ENCODE measurements at regions not wholly inside any gene's neighbourhood (a gene's known extent, or its start where the extent isn't known, plus 50 kb on each side); places are given as distances from the start of the nearest gene placed in this dataset.

DNA sequence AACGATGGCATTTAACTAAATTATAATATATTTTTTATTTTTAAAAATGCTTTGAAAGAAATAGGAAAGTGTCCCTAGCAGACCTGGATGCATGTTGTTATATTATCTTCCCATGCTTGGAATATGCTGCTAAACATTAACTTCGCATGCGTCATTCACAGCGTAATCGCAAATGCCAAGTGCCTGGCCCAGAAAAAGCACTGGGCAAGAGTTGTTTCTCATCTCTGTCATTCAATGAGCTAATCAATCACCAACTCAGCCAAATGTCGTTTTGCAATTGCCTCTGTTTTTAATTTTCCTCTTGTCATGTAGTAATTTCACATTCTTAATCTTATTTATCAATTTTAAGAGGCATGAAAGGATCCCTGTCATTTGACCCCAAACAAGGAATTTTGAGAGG lies 1421.9 kb downstream of the BRD1 start:
- DNase-seq (no peak), ATAC-seq (no peak)
- H3K9ac ChIP-seq (ENCODE audit: low read length), result no peak overlapping the region
- H3K4me2 ChIP-seq (ENCODE audit: low read length), result no peak overlapping the region
- no peaks in the 10 kb centered on the region for H3K9me3 ChIP-seq (ENCODE audit: low read length)
- no peak overlapping the region for H2AFZ ChIP-seq (ENCODE audit: low read length)
- CTCF ChIA-PET, result no interaction called here
- intact Hi-C loops (cut with micrococcal nuclease), result no loop called here
- no peaks in the 10 kb centered on the region for H3K79me2 ChIP-seq (ENCODE audit: low read length)
- no peaks in the 10 kb centered on the region for H4K20me1 ChIP-seq (ENCODE audit: low read length)
- BruUV-seq (replicated peaks), result no TSS peak
- H3K36me3 ChIP-seq (ENCODE audit: low read depth, low read length), result no peaks in the 10 kb centered on the region
- H3K9me2 ChIP-seq (replicated peaks; ENCODE audit: low read length), result no peaks in the 10 kb centered on the region
- H3F3A ChIP-seq (ENCODE audit: low read length, unreplicated experiment), result no peaks in the 10 kb centered on the region
- TF ChIP-seq, protein P1, sequence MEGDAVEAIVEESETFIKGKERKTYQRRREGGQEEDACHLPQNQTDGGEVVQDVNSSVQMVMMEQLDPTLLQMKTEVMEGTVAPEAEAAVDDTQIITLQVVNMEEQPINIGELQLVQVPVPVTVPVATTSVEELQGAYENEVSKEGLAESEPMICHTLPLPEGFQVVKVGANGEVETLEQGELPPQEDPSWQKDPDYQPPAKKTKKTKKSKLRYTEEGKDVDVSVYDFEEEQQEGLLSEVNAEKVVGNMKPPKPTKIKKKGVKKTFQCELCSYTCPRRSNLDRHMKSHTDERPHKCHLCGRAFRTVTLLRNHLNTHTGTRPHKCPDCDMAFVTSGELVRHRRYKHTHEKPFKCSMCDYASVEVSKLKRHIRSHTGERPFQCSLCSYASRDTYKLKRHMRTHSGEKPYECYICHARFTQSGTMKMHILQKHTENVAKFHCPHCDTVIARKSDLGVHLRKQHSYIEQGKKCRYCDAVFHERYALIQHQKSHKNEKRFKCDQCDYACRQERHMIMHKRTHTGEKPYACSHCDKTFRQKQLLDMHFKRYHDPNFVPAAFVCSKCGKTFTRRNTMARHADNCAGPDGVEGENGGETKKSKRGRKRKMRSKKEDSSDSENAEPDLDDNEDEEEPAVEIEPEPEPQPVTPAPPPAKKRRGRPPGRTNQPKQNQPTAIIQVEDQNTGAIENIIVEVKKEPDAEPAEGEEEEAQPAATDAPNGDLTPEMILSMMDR (conservative IDR thresholded peaks at IDR 0.05; ENCODE audit: low read depth, low read length), result no peak
- TF ChIP-seq EZH2 (IDR thresholded peaks at IDR 0.05; ENCODE audit: low read length, unreplicated experiment), result no peak
- no peak for TF ChIP-seq EZH2phosphoT487 (IDR thresholded peaks at IDR 0.05; ENCODE audit: borderline replicate concordance, low read length)
- H3K27me3 ChIP-seq (ENCODE audit: low read length), result no peaks in the 10 kb centered on the region
- no peaks in the 10 kb centered on the region for H3K4me1 ChIP-seq (ENCODE audit: insufficient read depth, low read length)
- H3K27ac ChIP-seq (ENCODE audit: low read length), result no peak overlapping the region
- POLR2A ChIA-PET (ENCODE audit: unreplicated experiment), result no interaction called here
- H3K4me3 ChIP-seq (ENCODE audit: low read length), result no peak overlapping the region

DNA sequence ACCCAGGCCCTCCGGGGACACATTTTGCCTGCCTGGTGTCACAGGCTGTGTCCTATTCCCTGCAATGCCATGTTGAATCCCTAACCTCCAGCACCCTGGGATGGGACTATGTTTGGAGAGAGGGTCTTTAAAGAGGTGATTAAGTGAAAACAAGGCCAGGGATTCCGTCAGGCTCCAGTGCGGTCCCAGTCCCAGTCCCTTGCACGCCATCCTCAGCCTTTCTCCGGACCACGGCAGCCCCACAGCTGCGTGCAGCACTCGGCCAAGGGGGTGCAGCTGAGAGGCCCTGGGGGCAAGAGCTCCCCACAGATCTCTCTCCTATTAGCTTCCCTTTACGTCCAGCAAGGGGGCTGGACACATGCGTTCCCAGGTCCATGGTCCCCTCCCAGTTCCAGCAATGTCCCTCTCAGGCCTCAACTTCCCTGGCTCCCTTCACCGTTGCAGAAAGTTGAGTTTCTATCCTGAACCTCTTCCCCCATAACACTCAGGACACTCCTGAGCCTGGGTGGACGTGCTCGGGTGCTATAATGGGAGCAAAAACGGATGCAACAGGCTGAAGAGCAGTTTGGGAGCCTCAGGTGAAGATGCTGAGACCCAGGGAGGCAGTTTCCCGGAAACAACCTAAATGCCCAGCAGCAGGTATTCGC lies 1422.7 kb downstream of the BRD1 start:
- H3K79me2 ChIP-seq (ENCODE audit: low read length), result no peaks in the 10 kb centered on the region
- TF ChIP-seq EZH2 (IDR thresholded peaks at IDR 0.05; ENCODE audit: low read length, unreplicated experiment) (no peak), EZH2phosphoT487 (IDR thresholded peaks at IDR 0.05; ENCODE audit: borderline replicate concordance, low read length) (no peak)
- TF ChIP-seq, protein P1 (conservative IDR thresholded peaks at IDR 0.05; ENCODE audit: low read depth, low read length), result no peak
- H3K9ac ChIP-seq (ENCODE audit: low read length), result no peak overlapping the region
- no peak overlapping the region for H2AFZ ChIP-seq (ENCODE audit: low read length)
- no TSS peak for BruUV-seq (replicated peaks)
- H3K27me3 ChIP-seq (ENCODE audit: low read length), result no peaks in the 10 kb centered on the region
- no peak overlapping the region for H3K4me3 ChIP-seq (ENCODE audit: low read length)
- CTCF ChIA-PET, result no interaction called here
- H3F3A ChIP-seq (ENCODE audit: low read length, unreplicated experiment), result no peaks in the 10 kb centered on the region
- H3K36me3 ChIP-seq (ENCODE audit: low read depth, low read length), result no peaks in the 10 kb centered on the region
- H4K20me1 ChIP-seq (ENCODE audit: low read length), result no peaks in the 10 kb centered on the region
- ATAC-seq (no peak), DNase-seq (no peak)
- no peaks in the 10 kb centered on the region for H3K9me3 ChIP-seq (ENCODE audit: low read length)
- H3K4me2 ChIP-seq (ENCODE audit: low read length), result no peak overlapping the region
- no peak overlapping the region for H3K27ac ChIP-seq (ENCODE audit: low read length)
- H3K9me2 ChIP-seq (replicated peaks; ENCODE audit: low read length), result no peaks in the 10 kb centered on the region
- POLR2A ChIA-PET (ENCODE audit: unreplicated experiment), result no interaction called here
- intact Hi-C loops (cut with micrococcal nuclease), result no loop called here
- H3K4me1 ChIP-seq (ENCODE audit: insufficient read depth, low read length), result no peaks in the 10 kb centered on the region

DNA sequence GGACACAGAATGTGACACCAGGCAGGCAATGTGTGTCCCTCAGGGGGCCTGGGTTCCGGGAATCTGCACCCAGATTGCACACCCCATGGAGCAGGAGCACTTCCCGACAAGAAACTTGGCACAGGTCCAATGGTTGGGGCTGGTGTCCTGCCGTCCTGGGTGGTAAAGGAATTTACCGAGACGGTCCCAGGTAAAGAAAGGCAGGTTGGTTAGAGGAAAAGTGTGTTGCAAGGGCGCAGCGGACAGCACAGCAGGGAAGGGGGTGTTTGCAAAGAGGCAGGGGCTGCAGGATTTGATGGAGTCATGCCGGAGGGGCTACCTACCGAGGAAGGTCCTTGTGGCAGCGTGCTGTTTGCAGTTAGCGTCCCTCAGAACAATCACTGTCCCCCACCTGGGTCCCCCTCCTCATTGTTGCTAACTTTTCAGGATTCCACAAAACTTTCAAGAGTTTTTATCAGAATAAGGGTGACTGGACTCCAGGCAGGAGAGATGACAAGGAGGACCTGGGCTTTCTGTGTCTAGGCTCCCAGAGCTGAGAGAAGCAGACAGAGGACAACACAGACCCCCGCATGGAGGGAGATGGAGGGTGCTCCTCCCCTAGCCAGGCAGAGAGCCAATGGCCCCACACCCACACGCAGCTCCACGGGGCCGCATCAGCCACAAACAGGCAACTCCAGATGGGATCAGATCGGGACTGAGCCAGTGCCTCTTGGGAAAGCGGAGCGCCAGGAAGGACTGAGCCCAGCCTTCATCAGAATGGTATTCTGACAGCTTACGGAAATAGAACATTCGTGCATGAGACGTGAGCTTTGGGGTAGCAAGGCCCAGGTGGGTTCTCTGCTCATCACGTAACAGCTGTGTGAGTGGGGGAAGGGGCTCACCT lies 1423.9 kb downstream of the BRD1 start:
- H3K9me3 ChIP-seq (ENCODE audit: low read length), result no peaks in the 10 kb centered on the region
- BruUV-seq (replicated peaks), result no TSS peak
- no peak for DNase-seq
- H3K27ac ChIP-seq (ENCODE audit: low read length), result no peak overlapping the region
- no peaks in the 10 kb centered on the region for H3K79me2 ChIP-seq (ENCODE audit: low read length)
- no peak overlapping the region for H2AFZ ChIP-seq (ENCODE audit: low read length)
- intact Hi-C loops (cut with micrococcal nuclease), result no loop called here
- TF ChIP-seq, protein P1 (conservative IDR thresholded peaks at IDR 0.05; ENCODE audit: low read depth, low read length), result no peak
- TF ChIP-seq EZH2 (IDR thresholded peaks at IDR 0.05; ENCODE audit: low read length, unreplicated experiment) (no peak), EZH2phosphoT487 (IDR thresholded peaks at IDR 0.05; ENCODE audit: borderline replicate concordance, low read length) (no peak)
- CTCF ChIA-PET, result no interaction called here
- no peaks in the 10 kb centered on the region for H3F3A ChIP-seq (ENCODE audit: low read length, unreplicated experiment)
- no peak overlapping the region for H3K4me3 ChIP-seq (ENCODE audit: low read length)
- no peak overlapping the region for H3K9ac ChIP-seq (ENCODE audit: low read length)
- no peaks in the 10 kb centered on the region for H3K27me3 ChIP-seq (ENCODE audit: low read length)
- no peaks in the 10 kb centered on the region for H3K9me2 ChIP-seq (replicated peaks; ENCODE audit: low read length)
- no peaks in the 10 kb centered on the region for H3K36me3 ChIP-seq (ENCODE audit: low read depth, low read length)
- POLR2A ChIA-PET (ENCODE audit: unreplicated experiment), result no interaction called here
- no peaks in the 10 kb centered on the region for H3K4me1 ChIP-seq (ENCODE audit: insufficient read depth, low read length)
- H3K4me2 ChIP-seq (ENCODE audit: low read length), result no peak overlapping the region
- H4K20me1 ChIP-seq (ENCODE audit: low read length), result no peaks in the 10 kb centered on the region
- ATAC-seq, result no peak

All from PC-3 (cell line).